ENCODE measurements at regions not wholly inside any gene's neighbourhood (a gene's known extent, or its start where the extent isn't known, plus 50 kb on each side); places are given as distances from the start of the nearest gene placed in this dataset.

GRCh38 chr15:86006546-86006945 lies 73.1 kb upstream of the AGBL1 start:
- no peak for TF ChIP-seq CTCF (IDR thresholded peaks at IDR 0.05)
- no peak for TF ChIP-seq EP300 (IDR thresholded peaks at IDR 0.05)
- no peak for TF ChIP-seq POLR2A (IDR thresholded peaks at IDR 0.05)
